ENCODE measurements at regions not wholly inside any gene's neighbourhood (a gene's known extent, or its start where the extent isn't known, plus 50 kb on each side); places are given as distances from the start of the nearest gene placed in this dataset.
"Not testable (repeated sequence)": the region's sequence is repeated elsewhere in the genome, so short reads cannot be mapped to it uniquely, and the experiment has no call there.

DNA sequence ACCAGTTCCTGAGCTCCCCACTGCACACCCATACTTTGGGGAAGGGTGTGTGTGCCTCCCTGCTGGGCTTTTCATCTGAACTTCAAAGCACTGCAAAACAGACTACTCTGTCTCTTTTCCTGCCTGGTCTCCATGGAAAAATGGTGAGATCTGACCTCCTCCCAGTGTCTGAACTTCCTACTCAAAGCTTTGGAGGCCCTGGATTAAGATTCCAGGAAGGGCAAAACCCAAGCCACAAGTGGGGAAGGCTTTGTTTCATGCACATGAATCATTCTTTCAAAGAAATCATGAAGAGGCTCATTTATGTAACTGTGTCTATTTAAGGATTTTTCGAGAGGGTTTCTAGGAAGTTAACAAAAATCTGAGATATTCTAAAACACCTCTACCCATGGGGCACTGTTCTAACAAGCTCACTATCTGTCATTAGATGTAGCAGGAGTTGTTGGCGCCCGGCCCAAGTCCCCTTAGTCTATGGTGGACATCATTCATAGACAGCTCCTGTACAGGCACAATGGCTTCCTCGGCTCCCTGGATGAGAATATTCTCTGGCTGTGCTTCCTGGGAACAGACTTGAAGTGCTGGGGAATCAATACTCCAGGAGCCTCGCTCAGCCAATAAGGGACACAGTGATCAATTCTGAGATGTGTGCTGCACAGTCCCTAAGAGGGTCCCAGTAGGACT lies 224.0 kb downstream of the KTN1 start:
- no peak for DNase-seq (ENCODE audit: low read depth in 4 of 4, low spot score in 3 of 4)

DNA sequence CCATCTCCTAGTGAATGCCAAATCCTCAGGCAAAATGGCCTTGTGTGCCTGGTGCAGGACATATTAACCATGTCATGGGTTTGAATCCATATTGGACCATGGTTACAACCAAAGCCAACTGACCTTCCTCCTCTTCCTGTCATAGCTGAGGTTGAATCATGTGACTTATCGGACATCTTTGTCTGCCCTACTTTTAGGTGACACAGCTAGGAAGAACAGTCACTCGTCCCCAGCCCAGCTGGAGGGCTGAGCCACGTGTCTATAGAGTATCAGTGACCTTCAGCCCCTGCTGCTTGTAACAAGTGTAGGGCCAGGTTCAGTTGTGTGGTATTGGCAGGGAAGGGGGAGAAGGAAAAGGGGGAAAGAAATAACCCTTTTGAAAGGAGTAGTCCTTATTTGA lies 225.2 kb downstream of the KTN1 start:
- no peak for DNase-seq (ENCODE audit: low read depth in 4 of 4, low spot score in 3 of 4)

DNA sequence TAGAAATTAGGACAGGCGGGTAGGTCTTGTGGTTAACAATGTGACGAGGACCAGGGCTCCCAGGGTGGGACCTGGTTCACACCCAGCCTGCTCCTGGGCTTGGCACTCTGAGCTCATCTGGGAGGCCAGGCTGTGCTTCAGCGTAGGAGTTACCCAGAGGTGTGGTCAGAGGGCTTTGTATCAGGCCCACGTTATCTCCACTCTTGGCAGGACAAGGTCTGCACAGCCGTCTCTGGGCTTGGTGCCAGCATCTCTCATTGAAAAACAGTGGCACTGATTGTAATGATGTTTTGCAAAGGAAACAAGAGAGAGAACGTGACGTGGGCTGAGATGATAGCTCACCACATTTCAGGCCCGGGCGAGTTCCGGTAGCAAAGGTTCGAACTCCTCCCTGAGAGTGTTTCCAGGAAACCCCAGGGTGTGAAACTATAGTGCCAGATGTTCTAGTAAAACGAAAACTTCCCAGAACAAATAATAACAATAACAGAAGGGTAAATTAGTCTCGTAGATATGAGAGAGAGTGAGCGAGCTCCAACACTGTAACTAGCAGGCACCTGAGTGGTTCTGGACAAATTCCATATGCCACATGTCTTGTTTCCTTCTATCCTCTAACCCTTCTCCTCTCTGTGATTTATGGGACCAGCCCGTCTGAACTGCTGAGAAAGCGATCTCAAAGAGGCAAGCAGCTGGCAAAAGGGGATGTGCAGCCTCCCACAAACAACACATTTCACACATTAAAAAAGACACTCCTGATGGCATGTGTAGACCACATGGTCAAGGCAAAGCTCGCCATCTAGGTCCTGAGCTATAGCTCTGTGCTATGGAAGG lies 227.3 kb downstream of the KTN1 start:
- DNase-seq (ENCODE audit: low read depth in 4 of 4, low spot score in 3 of 4): peak; percentile 16 to 41 (median 26)

DNA sequence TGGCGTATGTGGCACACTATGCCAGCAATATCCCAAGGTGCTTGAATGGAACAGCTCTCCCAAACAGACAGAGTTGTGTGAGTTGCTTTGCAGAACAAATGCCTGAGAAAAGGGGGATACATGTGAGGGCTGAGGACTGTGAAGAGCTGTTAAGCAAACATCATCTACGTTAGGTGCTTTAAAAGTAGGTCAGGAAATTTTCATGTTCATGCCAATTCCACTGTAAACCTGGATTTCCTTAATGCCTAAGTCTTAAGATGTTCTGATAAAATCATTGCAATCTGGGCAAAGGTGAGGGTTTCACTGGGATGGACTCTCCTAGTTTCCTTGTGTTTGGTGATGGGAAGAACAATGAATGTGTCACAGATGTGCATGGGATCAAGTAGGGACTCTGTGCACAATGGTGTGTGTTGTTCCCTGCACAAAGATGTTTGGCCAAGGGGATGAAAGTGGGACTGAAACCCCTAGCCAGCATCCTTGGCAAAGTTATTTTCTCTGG lies 227.9 kb downstream of the KTN1 start:
- DNase-seq (ENCODE audit: low read depth in 4 of 4, low spot score in 3 of 4): no peak

DNA sequence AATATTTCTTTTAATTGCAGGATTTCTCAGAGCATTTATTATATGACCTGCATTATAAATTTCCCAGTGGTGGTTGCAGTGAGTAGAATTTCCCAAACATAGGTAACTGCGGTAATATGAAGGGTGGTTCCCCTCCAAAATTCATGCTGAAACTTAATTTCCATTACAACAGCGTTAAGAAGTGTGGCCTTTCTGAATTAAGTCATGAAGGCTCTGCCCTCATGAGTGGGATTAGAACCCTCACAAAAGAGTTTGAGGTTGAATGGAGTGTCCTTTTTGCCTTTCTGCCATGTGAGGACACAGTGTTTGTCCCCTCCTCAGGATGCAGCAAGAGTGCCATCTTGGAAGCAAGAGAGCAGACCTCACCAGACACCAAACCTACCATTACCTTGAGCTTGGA lies 233.6 kb downstream of the KTN1 start:
- DNase-seq (ENCODE audit: low read depth in 4 of 4, low spot score in 3 of 4): no peak

DNA sequence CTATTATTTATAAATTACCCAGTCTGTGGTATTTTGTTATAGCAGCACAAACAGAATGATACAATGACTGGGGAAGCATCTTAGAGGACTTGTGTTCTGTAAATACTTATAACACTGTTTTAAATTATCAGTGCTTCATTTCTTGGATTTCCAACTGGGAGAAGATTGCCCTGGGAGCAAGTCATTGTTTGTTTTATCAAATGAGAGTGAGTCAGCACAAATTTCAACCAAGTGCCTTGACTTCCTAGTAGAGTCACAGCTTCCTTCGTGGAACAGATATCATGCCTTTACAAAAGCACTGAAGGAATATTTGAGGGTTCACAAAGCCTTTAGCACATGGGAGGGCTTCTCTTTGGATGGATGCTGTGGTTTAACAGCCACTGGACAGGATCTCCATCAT lies 234.1 kb downstream of the KTN1 start:
- DNase-seq (ENCODE audit: low read depth in 4 of 4, low spot score in 3 of 4): no peak

DNA sequence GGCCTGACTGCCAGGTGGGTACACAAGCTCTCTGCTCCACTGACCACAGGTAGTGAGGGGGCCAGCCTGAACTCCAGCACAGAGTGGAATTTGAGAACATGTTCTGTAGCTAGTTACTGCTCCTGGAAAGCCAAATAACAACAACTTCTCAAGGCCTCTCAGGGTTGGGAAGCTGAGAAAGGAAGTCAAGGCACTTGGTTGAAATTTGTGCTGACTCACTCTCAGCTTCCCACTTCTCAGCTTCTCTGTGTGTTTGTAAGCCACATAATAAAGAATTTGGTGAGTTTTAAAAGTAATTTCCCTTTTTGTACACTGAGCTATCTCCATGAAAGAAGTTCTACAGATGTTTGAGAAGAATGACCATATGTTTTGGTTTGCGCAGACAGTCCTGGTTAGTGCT lies 234.9 kb downstream of the KTN1 start:
- DNase-seq (ENCODE audit: low read depth in 4 of 4, low spot score in 3 of 4): no peak

DNA sequence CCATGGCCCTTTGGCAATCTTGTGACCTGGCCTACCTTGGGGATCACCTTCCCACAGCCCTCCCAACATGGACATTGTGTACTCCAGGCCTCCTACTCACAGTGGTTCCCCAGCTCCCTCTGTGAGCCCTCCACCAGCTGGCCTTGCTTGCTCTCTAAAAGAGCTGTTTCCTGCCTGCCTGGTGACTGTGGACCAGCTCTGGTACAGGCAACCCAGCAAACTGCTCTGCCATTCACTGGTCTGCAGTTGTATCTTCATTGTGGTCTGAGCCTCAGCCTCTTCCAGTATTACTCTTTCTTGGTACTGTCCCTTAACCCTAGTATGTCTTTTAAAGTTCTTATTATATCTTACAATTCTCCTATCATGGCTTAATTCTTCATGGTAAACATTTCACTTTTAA lies 236.2 kb downstream of the KTN1 start:
- no peak for DNase-seq (ENCODE audit: low read depth in 4 of 4, low spot score in 3 of 4)

DNA sequence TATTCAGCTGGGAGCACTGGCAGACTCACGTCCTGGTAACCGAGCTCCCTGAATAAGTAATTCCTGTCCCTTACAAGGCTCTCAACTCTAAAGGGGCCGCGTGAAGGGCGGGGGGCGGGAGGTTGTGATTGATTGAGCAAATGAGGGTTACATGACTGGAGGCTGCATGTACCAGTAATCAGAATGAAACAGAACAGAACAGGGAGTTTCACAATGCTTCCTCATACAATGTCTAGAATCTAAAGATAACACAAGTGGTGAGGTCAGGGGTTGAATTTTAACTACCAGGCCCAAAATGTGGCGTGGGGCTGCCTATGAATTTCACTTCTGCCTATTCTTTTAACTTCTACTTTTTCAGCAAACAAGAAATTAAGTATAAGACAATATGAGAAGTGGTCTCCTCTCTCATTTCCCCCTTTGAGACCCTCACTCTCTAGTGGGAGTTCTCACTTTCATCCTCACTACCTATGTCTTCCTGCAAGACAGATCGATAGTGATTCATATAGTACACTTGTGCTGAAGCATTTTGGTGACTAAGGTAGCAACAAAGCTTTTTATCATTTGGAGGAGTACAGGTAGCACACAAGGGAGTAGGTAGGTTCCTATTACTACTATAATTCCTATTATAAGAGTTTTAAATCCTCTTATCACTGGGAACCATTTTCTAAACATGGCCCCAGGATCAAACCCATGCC lies 239.8 kb downstream of the KTN1 start:
- no peak for DNase-seq (ENCODE audit: low read depth in 4 of 4, low spot score in 3 of 4)

DNA sequence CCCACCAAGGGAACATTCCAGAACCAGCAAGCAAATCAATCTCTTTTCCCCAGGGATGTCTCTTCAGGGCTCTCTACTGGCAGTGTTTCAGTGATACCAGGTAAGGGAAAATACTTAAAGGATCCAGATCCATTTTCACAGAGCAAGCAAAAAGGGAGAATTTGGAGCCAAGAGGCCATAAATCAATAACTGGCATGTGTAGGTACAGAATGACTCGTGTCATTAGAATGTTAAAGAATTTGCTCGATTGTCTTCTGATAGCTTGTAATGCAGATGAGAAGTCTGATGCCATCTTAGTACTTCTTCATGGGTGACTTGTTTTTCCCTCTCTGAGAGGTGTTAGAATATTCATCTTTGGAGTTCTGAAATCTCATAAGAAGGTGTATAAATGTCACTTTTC lies 242.9 kb downstream of the KTN1 start:
- DNase-seq (ENCODE audit: low read depth in 4 of 4, low spot score in 3 of 4): no peak

DNA sequence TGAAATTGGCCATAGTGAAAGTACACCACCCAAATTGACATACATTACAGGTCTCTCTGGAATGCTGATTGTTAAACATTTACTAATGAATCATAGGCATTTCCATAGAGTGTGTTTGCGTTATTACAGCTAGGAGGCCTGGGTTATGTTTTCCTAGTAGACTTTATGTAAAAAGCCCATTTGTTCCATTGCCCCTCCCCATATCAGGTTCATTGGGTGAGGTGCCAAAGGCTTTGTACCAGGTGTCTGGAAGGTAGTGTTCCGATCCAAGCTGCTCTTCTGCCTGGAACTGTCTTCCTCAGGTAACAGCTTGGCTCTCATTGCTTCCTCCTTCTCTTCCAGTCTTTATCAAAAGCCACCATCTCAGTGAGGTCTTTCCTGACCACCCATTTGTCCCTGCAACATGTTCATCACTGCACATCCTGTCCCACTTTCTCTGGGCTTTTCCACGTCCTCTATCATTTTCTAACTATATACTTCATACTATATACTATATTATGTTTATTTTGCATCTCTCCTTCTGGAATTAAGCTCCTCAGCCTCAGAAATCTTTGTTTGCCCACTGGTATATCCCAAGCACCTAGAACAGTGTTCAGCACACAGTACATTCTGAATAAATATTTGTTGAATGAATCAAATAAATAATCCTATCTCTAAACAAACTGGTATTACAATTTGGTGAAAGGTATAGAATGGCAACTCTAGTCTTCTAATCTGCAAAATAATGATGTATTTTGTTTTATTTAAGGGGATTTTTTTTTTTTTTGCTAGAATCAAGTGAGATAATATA lies 252.3 kb downstream of the KTN1 start:
- DNase-seq (ENCODE audit: low read depth in 4 of 4, low spot score in 3 of 4): peak in 3 of 4 donors; percentile 6 to 31 (median 14)

DNA sequence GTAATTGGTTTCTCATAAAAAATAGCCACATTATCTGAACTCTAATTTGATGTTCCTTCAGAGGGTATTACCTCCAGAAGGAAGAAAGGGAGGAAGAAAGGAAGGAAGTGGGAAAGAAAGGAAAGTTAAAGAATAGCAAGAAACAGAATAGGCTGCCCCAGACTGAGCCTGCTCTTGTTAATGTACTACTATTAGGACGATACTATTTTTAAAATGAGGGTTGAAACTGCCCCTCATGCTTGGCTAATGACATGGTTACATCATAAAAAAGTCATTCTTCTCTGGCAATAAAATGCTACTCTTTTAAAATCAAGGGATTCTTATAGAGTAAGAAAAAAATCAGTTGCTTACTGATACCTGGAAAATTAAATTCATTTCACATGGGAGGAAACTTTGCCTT lies 253.0 kb downstream of the KTN1 start:
- no peak for DNase-seq (ENCODE audit: low read depth in 4 of 4, low spot score in 3 of 4)

DNA sequence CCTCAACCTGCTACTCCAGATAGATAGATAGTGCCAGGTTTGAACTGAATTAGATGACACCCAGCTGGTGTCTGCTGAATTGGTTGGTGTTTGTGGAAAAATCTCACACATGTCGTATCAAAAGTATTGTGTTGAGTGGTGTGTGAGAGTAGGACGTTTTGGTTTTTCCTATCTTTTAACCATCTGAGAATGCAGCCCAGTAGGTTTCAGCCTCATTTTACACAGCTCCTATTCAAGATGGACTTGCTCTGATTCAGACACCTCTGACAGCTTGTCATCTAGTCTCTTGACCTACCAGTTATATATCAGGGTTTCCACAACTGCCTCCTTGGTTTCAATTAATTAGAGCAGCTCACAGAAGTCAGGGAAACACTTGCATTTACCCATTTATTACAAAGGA lies 254.4 kb downstream of the KTN1 start:
- DNase-seq (ENCODE audit: low read depth in 4 of 4, low spot score in 3 of 4): no peak

DNA sequence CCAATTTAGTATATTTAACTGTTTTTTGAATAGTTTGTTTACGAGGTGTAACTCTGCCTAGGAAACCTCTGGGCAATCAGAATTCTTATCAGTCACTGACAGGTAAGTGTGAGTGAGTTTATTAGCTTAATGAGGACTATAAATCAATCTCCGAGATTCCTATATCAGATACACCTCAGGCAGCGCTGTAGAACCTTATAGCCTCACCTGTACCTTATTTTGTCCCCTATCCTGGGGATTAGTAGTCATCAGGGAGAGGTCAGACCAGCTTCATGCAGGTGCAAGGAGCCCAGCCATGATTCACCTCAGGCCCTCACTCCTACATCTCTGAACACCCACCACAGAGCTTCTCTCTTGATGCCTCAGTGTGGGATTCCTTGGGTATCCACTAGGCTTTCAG lies 256.0 kb downstream of the KTN1 start:
- no peak for DNase-seq (ENCODE audit: low read depth in 4 of 4, low spot score in 3 of 4)

DNA sequence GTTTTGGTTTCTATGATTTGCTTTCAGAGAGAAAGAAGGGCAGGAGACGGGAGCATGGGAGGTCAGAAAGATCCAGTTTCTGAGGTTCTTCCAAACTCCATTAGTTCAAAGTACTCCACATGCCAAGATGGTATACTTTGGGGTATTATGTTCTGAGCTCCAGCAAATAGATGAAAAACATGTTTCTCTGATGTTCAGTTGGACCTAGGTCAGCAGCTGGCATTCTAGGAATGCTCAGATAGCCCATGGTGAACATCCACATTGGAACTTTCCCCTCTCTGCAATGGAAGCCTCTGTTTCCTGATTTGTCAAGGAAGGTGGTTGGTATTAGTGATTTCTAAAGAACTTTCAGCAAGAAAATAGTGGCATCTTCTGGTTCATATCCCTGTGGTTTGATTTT lies 257.5 kb downstream of the KTN1 start:
- DNase-seq (ENCODE audit: low read depth in 4 of 4, low spot score in 3 of 4): no peak

DNA sequence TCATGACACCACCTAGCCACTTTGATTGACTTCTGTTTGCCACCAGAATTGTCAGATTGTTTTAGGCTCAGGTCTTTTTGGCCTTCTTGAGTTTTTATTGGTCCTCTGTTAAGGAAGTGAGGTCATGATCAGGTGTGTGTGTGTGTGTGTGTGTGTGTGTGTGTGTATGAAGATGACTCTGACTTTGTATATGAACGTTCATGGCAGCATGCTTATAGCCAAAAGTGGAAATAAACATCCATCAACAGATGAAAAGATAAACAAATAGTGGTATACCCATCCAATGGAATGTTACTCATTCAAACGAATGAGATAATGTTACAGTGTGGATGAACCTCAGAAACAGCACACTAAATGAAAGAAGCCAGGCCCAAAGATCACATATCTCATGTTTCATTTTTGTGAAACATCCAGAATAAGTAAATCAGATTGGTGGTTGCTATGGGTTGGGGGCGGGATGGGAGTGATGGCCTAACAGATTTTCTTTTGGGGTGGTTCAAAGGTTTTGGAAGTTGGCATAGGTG lies 258.6 kb downstream of the KTN1 start:
- DNase-seq (ENCODE audit: low read depth in 4 of 4, low spot score in 3 of 4): no peak

DNA sequence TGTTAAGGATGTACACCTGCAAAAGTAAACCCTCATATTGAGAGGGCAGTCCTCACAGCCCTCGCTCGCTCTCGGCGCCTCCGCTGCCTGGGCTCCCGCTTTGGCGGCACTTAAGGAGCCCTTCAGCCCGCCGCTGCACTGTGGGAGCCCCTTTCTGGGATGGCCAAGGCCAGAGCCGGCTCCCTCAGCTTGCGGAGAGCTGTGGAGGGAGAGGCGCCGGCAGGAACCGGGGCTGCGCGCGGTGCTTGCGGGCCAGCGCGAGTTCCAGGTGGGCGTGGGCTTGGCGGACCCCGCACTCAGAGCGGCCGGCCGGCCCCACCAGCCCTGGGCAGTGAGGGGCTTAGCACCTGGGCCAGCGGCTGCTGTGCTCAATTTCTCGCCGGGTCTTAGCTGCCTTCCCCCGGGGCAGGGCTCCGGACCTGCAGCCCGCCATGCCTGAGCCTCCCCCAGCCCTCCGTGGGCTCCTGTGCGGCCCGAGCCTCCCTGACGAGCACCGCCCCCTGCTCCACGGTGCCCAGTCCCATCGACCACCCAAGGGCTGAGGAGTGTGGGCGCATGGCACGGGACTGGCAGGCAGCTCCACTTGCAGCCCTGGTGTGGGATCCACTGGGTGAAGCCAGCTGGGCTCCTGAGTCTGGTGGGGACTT lies 259.4 kb downstream of the KTN1 start:
- not testable (repeated sequence) for DNase-seq (ENCODE audit: low read depth in 4 of 4, low spot score in 3 of 4)

DNA sequence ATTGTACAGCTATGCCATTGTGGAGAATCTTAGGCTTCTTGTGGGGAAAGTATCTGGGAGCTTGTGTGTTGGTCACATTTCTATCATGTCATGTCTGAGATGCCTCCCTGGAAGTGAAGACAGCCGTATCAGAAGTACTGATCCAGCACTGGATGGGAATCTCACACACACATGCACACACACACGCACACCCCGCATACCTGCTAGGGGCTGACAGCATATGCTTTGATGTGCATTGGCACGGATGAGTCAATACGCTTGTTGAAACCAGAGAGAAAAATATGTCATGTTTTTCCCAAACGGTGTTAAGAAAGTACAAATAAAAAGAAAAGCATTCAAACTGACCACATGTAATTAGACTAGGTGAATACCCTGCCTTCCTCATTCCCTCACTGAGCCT lies 260.8 kb downstream of the KTN1 start:
- DNase-seq (ENCODE audit: low read depth in 4 of 4, low spot score in 3 of 4): no peak

DNA sequence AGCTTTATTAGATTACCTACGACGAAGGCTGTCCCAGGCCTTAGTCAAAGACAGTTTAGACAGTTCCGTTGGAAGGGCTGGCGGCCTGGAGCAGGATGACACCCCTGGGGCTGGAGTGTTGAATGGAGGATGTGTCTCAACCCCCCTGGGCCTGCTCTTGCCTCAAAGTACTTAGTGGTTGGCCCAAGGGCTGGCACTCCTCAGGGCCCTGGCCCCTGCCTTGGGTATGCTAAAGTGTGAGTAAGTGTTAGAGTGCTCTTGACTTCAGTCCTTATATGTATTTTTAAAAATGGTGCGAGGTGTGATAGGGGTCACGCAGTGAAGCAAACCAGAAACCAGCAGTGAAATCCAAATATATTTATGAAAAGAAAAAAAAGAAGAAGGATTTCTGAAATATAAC lies 261.6 kb downstream of the KTN1 start:
- DNase-seq (ENCODE audit: low read depth in 4 of 4, low spot score in 3 of 4): no peak

All from left renal pelvis (tissue), 4 donors.